ENCODE measurements at regions not wholly inside any gene's neighbourhood (a gene's known extent, or its start where the extent isn't known, plus 50 kb on each side); places are given as distances from the start of the nearest gene placed in this dataset.

- TF ChIP-seq POLR2A (IDR thresholded peaks at IDR 0.05): no peak
- TF ChIP-seq CTCF (IDR thresholded peaks at IDR 0.05): no peak
Measured at GRCh38 chr1:60904099-60904851, 178.1 kb upstream of the NFIA start.

GRCh38 chr1:60903591-60903990 is 178.8 kb upstream of the NFIA start:
- TF ChIP-seq CTCF (IDR thresholded peaks at IDR 0.05): no peak
- TF ChIP-seq POLR2A (IDR thresholded peaks at IDR 0.05): no peak
- DNase-seq (peak; percentile 65 to 86 (median 76)), ATAC-seq (peak; percentile 57 to 85 (median 78))
- intact Hi-C loops (cut with DNase I): loop anchor here in 2 of 10 donors (5.0 kb wide), 2 partner anchors 41 to 474 kb away; no protein-coding TSS in a partner anchor
- peak overlapping the region; percentile 58 to 92 (median 86) for H3K27ac ChIP-seq
- peak overlapping the region in 1 of 12 donors; percentile 12 for H3K4me3 ChIP-seq
- H3K9me3 ChIP-seq: no peaks in the 10 kb centered on the region
- no peaks in the 10 kb centered on the region for H3K36me3 ChIP-seq
- H3K4me1 ChIP-seq: peaks cover 0 to 51% (median 27%) of the 10 kb centered on the region in 12 donors
- no peaks in the 10 kb centered on the region for H3K27me3 ChIP-seq
- 24 to 50% (median 45%) methylated on average over 5 to 10 of the region's 10 CpGs for WGBS, 4 donors

More at GRCh38 chr1:60904099-60904851, 178.1 kb upstream of the NFIA start:
- intact Hi-C loops (cut with DNase I): loop anchor here in 2 of 10 donors (5.0 kb wide), 2 partner anchors 42 to 473 kb away; no protein-coding TSS in a partner anchor
- H3K27me3 ChIP-seq: no peaks in the 10 kb centered on the region
- H3K4me1 ChIP-seq: peaks cover 0 to 51% (median 25%) of the 10 kb centered on the region in 12 donors
- WGBS, 4 donors: 6 to 22% (median 13%) methylated on average over 4 of the region's 4 CpGs
- peak; percentile 71 to 85 (median 73) for DNase-seq
- H3K36me3 ChIP-seq: no peaks in the 10 kb centered on the region
- peak overlapping the region in 1 of 12 donors; percentile 12 for H3K4me3 ChIP-seq
- peak; percentile 82 to 95 (median 92) for ATAC-seq
- H3K27ac ChIP-seq: peak overlapping the region; percentile 27 to 92 (median 86)
- H3K9me3 ChIP-seq: no peaks in the 10 kb centered on the region

DNA sequence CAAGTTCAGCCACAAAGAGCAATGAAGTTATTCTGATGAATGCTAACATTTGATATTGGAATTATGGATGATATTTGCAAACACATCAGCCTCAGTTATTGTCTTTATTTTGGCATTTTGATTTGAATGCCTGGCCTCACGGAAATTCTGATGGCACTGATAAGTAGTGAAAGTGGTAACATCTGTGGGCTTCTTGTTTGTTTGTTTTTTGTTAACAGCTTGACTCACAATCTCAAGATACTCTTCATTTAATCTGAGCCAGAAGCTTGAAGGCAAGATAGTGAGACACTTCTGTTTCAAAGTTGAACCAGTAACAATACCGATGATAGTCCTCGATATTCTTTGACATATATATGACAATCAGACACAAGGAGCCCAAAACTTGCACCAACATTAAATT is 182.9 kb upstream of the NFIA start:
- intact Hi-C loops (cut with DNase I): no loop called here
- TF ChIP-seq POLR2A (IDR thresholded peaks at IDR 0.05) (no peak), CTCF (IDR thresholded peaks at IDR 0.05) (no peak)
- H3K27ac ChIP-seq: peak overlapping the region in 1 of 12 donors; percentile 10
- H3K36me3 ChIP-seq: no peaks in the 10 kb centered on the region
- H3K9me3 ChIP-seq: no peaks in the 10 kb centered on the region
- DNase-seq (no peak), ATAC-seq (no peak)
- WGBS, 4 donors: 46 to 55% (median 49%) methylated on average over 3 of the region's 3 CpGs
- H3K4me3 ChIP-seq: no peak overlapping the region
- peaks cover 3 to 59% (median 24%) of the 10 kb centered on the region in 12 donors for H3K4me1 ChIP-seq
- H3K27me3 ChIP-seq: no peaks in the 10 kb centered on the region

- intact Hi-C loops (cut with DNase I): no loop called here
- WGBS, 4 donors: 70 to 79% (median 73%) methylated on average over 4 of the region's 4 CpGs
Measured at GRCh38 chr1:60898987-60899386, 183.4 kb upstream of the NFIA start.

More at GRCh38 chr1:60898987-60899386, 183.4 kb upstream of the NFIA start:
- H3K27ac ChIP-seq: peak overlapping the region in 2 of 12 donors; percentile 13 to 25
- no peak for DNase-seq
- H3K27me3 ChIP-seq: no peaks in the 10 kb centered on the region
- TF ChIP-seq CTCF (IDR thresholded peaks at IDR 0.05) (no peak), POLR2A (IDR thresholded peaks at IDR 0.05) (no peak)
- H3K4me3 ChIP-seq: no peak overlapping the region
- no peaks in the 10 kb centered on the region for H3K9me3 ChIP-seq
- no peaks in the 10 kb centered on the region for H3K36me3 ChIP-seq
- no peak for ATAC-seq
- peaks cover 3 to 59% (median 23%) of the 10 kb centered on the region in 12 donors for H3K4me1 ChIP-seq
